ENCODE measurements at regions not wholly inside any gene's neighbourhood (a gene's known extent, or its start where the extent isn't known, plus 50 kb on each side); places are given as distances from the start of the nearest gene placed in this dataset.

DNA sequence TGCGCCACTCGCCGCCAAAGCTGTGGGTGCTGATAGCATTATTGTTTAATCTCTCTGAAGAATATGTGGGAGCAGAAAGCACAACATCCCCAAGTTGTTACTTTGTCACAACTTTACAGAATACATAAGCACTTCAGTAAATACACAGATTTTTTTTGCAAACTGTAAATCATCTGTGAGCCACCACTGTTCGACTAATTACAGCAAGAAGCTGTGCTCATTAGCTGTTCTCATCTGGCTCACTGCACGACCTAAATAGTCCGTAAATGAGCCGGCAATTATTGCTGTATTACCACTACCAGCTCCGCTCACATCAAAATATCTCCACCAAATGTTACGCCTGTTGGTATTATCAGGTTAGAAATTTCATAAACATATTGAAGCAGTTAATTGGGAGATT, 228.9 kb upstream of the PRKD1 start:
- H3K4me3 Mint-ChIP-seq, result no peak overlapping the region

DNA sequence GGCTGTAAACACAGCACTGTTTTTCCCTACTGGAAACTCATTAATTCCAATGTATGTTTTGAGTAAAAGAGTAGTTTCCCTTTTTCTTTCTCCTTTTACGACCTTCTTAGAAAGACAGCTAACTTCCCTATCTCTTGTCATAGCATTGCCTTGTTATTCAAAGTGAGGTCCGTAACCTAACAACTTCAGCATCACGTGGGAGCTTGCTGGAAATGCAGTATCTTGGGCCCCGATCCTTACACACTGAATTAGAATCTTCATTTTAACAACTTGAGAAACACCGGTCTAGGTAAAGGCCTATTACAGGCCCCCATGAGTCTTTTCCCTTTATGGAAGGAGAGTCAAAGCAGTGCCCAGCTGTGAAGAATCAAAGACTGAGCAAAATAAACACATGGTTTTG, 230.7 kb upstream of the PRKD1 start:
- no peaks in the 10 kb centered on the region for H3K9me3 Mint-ChIP-seq
- H3K4me3 Mint-ChIP-seq, result no peak overlapping the region
- no peaks in the 10 kb centered on the region for H3K27me3 Mint-ChIP-seq
- no peaks in the 10 kb centered on the region for H3K4me1 Mint-ChIP-seq (ENCODE audit: low read depth)
- intact Hi-C loops (cut with micrococcal nuclease), result no loop called here
- no peaks in the 10 kb centered on the region for H3K36me3 Mint-ChIP-seq (ENCODE audit: low read depth)
- no peak overlapping the region for H3K27ac Mint-ChIP-seq

More for the DNA sequence above, 228.9 kb upstream of the PRKD1 start:
- no peak overlapping the region for H3K27ac Mint-ChIP-seq
- no peaks in the 10 kb centered on the region for H3K36me3 Mint-ChIP-seq (ENCODE audit: low read depth)
- intact Hi-C loops (cut with micrococcal nuclease), result no loop called here
- H3K9me3 Mint-ChIP-seq, result no peaks in the 10 kb centered on the region
- no peaks in the 10 kb centered on the region for H3K27me3 Mint-ChIP-seq
- no peaks in the 10 kb centered on the region for H3K4me1 Mint-ChIP-seq (ENCODE audit: low read depth)

DNA sequence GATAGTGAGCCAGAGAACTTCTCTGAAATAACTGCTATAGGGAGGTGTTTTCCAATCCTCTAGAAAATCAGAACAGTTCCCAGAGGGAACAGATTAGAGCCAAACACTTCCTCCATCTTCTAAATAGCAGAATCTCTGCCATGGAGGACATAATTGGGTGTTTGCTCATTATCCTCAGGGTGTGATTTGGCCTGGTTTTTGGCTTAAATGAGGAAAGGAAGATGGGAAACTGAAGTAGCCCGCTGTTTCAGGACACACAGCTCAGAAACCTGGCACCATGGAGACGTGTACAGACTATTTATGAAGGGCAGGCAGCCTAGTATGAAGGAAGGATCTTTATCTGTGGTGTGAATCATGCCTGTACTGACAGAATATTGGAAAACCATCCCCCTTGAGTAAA, 231.7 kb upstream of the PRKD1 start:
- intact Hi-C loops (cut with micrococcal nuclease), result no loop called here
- H3K27ac Mint-ChIP-seq, result no peak overlapping the region
- H3K27me3 Mint-ChIP-seq, result no peaks in the 10 kb centered on the region
- no peak overlapping the region for H3K4me3 Mint-ChIP-seq
- no peaks in the 10 kb centered on the region for H3K4me1 Mint-ChIP-seq (ENCODE audit: low read depth)
- no peaks in the 10 kb centered on the region for H3K36me3 Mint-ChIP-seq (ENCODE audit: low read depth)
- no peaks in the 10 kb centered on the region for H3K9me3 Mint-ChIP-seq

DNA sequence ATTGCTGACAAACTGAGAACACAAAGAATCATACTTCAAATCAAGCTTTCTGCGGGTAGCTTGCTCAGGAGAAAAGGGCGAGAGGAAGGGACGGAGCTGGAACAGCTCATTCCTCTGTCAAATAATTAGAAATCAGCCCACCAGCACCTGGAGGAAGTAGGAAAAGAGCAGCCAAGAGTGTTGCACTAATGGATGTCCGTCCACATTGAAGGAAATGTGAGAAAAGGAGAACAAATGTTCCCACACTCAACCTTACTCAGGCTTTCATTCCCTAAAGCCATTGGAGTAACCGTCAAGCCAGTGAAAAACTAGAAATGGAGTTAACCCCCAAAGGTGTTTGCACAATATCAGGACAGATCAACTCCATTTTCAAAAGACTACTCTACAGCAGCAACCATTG, 233.0 kb upstream of the PRKD1 start:
- no peaks in the 10 kb centered on the region for H3K27me3 Mint-ChIP-seq
- no peak overlapping the region for H3K4me3 Mint-ChIP-seq
- intact Hi-C loops (cut with micrococcal nuclease), result no loop called here
- no peaks in the 10 kb centered on the region for H3K9me3 Mint-ChIP-seq
- H3K27ac Mint-ChIP-seq, result no peak overlapping the region
- H3K36me3 Mint-ChIP-seq (ENCODE audit: low read depth), result no peaks in the 10 kb centered on the region
- no peaks in the 10 kb centered on the region for H3K4me1 Mint-ChIP-seq (ENCODE audit: low read depth)

DNA sequence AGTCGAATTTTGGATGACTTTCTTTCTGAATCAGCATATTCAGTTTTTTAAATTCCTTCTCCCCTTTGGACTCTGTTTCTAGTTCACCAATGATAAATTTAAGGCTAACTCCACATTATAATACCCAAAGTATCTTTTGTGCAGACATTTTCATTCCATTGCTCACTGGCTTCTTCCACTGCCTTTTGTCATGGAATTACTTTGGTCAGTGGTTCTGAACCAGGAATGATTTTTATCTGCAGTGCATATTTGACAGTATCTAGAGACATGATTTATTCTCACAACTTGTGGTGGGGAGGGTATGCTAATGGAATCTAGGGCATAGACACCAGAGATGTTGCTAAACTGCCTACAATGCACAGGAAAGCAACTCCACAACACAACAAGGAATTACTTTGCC, 234.4 kb upstream of the PRKD1 start:
- H3K9me3 Mint-ChIP-seq, result no peaks in the 10 kb centered on the region
- H3K4me3 Mint-ChIP-seq, result no peak overlapping the region
- no peak overlapping the region for H3K27ac Mint-ChIP-seq
- intact Hi-C loops (cut with micrococcal nuclease), result no loop called here
- H3K4me1 Mint-ChIP-seq (ENCODE audit: low read depth), result no peaks in the 10 kb centered on the region
- H3K27me3 Mint-ChIP-seq, result no peaks in the 10 kb centered on the region
- no peaks in the 10 kb centered on the region for H3K36me3 Mint-ChIP-seq (ENCODE audit: low read depth)

DNA sequence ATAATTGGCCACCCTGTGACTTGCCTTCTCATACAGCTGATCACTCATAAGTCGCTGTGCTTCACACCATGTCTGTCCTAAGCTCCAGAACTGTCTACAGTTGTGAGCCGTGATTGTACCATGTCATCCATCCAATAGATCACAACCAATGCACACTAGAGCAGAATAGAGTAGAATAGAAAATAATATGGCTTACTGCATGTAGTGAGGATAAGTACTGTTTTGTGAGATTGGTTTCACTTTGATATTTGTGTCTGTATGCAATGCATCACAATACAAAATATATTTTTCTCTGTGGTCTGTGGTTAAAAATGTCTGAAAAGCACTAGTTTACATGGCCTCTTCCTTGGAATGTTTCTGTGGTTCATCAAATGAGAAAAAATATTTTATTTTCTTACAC, 237.6 kb upstream of the PRKD1 start:
- Mint-ChIP-seq H3K36me3 (ENCODE audit: low read depth) (no peaks in the 10 kb centered on the region), H3K27ac (no peak overlapping the region), H3K27me3 (no peaks in the 10 kb centered on the region), H3K4me3 (no peak overlapping the region), H3K4me1 (ENCODE audit: low read depth) (no peaks in the 10 kb centered on the region), H3K9me3 (peaks cover 27% of the 10 kb centered on the region)
- intact Hi-C loops (cut with micrococcal nuclease), result no loop called here

DNA sequence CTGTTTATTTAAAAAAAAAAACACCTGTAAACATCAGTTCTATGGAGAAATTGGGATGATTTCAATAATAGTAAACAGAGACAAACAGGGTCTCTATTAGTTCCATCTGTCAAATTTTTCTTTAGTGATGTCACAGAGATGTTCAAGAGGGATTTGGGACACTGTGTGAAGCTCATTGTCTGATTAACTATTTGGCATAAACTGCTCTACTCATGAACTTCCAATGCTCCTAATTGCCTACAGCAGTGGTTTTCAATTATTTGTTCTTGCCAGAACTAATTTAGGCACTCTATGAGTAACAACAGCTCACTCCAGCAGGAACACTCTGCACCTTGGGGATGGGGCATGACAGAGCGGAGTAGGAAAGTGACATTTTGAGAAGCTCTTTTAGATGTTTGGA, 250.1 kb upstream of the PRKD1 start:
- Mint-ChIP-seq H3K27me3 (no peaks in the 10 kb centered on the region), H3K27ac (no peak overlapping the region), H3K4me1 (ENCODE audit: low read depth) (no peaks in the 10 kb centered on the region), H3K36me3 (ENCODE audit: low read depth) (no peaks in the 10 kb centered on the region), H3K9me3 (no peaks in the 10 kb centered on the region), H3K4me3 (no peak overlapping the region)
- intact Hi-C loops (cut with micrococcal nuclease), result no loop called here

DNA sequence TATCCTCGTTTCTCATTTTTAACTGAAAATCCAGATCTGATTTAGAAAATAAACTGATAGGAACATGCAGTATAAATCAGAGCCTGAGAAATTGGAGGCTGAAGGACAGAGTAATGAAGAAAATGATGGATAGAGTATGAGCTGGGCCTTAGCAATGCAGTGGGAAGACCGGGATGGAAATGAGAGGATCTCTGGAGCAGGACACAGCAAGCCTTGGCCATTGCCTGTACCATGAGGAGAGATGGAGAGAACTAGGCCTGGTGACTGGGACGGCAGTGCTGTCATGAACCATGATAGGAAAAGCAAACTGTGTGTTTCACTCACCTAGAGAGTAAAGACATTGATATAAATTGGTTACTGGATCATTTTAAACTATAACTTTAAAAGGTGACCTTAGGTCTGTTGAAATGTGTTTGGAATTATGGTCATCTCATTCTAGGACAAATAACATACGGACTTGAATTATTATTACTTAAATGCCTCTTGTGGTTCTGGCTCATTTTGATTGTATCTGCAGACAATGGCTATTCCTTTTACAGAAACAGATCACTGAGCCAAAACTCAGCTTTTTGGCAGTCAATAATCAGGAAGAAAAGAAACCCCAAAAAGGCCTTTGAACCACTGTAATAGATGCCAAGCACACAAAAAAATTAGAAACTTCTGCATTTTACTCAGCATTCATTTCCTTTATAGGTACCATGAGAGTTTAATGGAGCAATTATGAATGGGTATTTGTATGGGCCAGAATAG, 251.9 kb upstream of the PRKD1 start:
- H3K27ac Mint-ChIP-seq, result no peak overlapping the region
- H3K27me3 Mint-ChIP-seq, result no peaks in the 10 kb centered on the region
- no peaks in the 10 kb centered on the region for H3K36me3 Mint-ChIP-seq (ENCODE audit: low read depth)
- no peak overlapping the region for H3K4me3 Mint-ChIP-seq
- no peaks in the 10 kb centered on the region for H3K4me1 Mint-ChIP-seq (ENCODE audit: low read depth)
- no peaks in the 10 kb centered on the region for H3K9me3 Mint-ChIP-seq
- intact Hi-C loops (cut with micrococcal nuclease), result no loop called here

DNA sequence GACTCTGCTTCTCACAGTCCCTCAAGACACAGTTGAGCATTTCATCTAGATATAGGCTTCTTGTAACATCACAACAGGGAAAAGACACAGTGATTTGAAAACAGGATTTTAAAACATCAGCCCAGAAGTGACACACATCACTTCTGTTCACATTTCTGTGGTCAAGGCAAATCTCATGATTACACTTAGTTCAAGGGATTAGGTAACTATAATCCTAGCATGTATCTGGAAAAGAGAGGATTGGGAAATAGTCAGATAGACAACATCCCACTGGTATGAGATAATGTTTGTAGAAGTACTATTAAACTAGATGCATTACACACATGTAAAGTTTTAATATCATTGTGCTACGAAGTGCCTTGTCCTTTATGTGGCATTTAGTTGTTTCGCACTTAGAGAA, 252.6 kb upstream of the PRKD1 start:
- intact Hi-C loops (cut with micrococcal nuclease), result no loop called here
- Mint-ChIP-seq H3K9me3 (no peaks in the 10 kb centered on the region), H3K27me3 (no peaks in the 10 kb centered on the region), H3K4me1 (ENCODE audit: low read depth) (no peaks in the 10 kb centered on the region), H3K27ac (no peak overlapping the region), H3K4me3 (no peak overlapping the region), H3K36me3 (ENCODE audit: low read depth) (no peaks in the 10 kb centered on the region)

DNA sequence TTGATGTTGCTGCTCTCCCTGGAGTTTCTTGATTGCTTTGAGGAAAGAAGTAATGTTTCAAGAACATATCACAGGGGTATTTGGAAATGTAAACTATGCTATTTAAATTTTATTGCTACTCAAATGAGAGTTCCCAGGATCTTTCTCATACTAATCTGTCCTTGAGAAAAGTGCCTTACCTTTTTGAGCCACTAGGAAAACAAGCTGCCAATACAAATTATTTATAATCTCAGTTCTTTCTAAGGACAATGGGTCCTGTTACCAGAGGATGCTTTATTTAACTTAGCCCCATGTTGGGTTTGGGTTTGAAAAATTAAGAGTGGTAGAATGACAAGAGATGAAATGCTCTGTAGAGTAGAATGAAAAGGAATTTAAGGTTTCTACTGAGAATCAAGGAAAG, 258.2 kb upstream of the PRKD1 start:
- Mint-ChIP-seq H3K4me3 (no peak overlapping the region), H3K4me1 (ENCODE audit: low read depth) (no peaks in the 10 kb centered on the region), H3K27ac (no peak overlapping the region), H3K36me3 (ENCODE audit: low read depth) (no peaks in the 10 kb centered on the region), H3K9me3 (peaks cover 7% of the 10 kb centered on the region), H3K27me3 (no peaks in the 10 kb centered on the region)
- intact Hi-C loops (cut with micrococcal nuclease), result no loop called here

DNA sequence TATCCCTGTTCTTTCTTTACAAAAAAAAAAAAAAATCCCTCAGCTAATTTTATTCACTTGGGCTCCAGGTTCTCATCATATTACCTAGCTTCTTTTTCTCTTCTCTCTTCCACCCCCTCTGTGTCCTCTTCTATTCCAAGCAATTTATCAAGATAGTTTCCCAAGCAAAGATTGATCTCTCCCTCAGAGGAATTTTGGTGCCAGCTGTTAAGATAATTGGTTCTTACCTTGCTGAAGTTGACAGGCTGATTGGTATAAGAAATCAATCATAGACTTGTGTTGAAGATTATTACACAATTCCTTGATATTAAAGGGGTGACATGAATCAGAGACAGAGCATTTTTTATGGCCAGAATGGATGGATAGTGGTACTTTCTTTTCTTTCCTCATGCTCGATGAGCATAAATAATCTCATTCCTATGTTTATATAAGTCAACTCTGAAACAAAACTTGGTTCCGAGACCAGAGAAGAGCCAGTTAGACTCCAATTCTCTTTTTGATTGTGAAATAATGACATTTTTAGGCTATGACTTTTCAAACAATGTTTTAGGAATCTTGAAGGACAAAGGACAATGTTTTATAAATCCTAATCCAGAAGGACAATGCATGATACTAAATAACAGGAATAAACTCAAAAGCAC, 264.1 kb upstream of the PRKD1 start:
- H3K36me3 Mint-ChIP-seq (ENCODE audit: low read depth), result no peaks in the 10 kb centered on the region
- intact Hi-C loops (cut with micrococcal nuclease), result no loop called here
- H3K4me3 Mint-ChIP-seq, result no peak overlapping the region
- H3K4me1 Mint-ChIP-seq (ENCODE audit: low read depth), result no peaks in the 10 kb centered on the region
- peaks cover 7% of the 10 kb centered on the region for H3K9me3 Mint-ChIP-seq
- H3K27ac Mint-ChIP-seq, result no peak overlapping the region
- H3K27me3 Mint-ChIP-seq, result no peaks in the 10 kb centered on the region

DNA sequence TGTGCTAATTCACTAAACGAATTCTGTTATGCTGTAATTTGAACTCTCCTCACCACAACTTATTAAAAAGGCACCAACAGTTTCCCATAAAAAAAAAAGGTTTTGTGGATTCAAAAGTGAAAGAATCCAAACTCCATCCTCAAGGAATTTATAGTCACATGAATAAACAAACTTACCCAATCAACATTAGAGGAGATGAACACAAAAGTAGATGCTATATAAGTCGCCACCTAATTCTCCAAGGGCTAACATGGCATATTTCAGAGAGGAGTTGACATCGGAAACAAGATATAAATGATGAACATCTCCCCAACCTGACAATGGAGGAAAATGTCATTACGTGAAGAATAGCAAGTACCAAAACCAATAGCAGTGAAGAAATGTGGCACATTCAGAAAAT, 265.5 kb upstream of the PRKD1 start:
- Mint-ChIP-seq H3K9me3 (peaks cover 7% of the 10 kb centered on the region), H3K36me3 (ENCODE audit: low read depth) (no peaks in the 10 kb centered on the region), H3K27me3 (no peaks in the 10 kb centered on the region), H3K4me1 (ENCODE audit: low read depth) (no peaks in the 10 kb centered on the region), H3K27ac (no peak overlapping the region), H3K4me3 (no peak overlapping the region)
- intact Hi-C loops (cut with micrococcal nuclease), result no loop called here

DNA sequence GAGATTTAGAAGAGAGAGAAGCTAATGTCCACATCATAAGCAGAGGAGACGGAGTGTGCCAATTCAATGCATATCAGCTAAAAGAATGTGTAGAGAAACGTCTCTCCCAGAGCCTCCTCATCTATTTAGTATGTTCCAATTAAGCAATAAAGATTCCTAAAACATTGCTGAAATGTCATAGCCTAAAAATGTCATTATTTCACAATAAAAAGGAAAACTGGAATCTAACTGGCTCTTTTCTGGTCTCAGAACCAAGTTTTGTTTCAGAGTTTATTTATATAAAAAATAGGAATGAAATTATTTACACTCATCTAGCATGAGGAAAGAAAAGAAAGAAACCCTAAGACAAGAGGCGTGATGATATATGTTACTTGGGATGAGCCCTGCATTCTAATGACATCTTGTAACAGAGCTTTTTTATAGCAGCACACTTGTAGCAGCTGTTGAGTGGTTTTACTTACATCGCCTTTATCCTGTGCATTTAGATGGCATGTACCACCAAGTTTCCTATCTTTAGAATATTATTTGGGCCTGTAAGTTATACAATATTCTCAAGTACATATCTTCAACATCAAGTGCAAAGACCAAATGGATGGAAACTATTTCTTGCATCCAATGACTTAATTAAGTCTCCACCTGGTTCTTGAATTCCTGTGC, 266.3 kb upstream of the PRKD1 start:
- Mint-ChIP-seq H3K9me3 (peaks cover 7% of the 10 kb centered on the region), H3K4me3 (no peak overlapping the region), H3K4me1 (ENCODE audit: low read depth) (no peaks in the 10 kb centered on the region), H3K27ac (no peak overlapping the region), H3K36me3 (ENCODE audit: low read depth) (no peaks in the 10 kb centered on the region), H3K27me3 (no peaks in the 10 kb centered on the region)
- intact Hi-C loops (cut with micrococcal nuclease), result no loop called here

DNA sequence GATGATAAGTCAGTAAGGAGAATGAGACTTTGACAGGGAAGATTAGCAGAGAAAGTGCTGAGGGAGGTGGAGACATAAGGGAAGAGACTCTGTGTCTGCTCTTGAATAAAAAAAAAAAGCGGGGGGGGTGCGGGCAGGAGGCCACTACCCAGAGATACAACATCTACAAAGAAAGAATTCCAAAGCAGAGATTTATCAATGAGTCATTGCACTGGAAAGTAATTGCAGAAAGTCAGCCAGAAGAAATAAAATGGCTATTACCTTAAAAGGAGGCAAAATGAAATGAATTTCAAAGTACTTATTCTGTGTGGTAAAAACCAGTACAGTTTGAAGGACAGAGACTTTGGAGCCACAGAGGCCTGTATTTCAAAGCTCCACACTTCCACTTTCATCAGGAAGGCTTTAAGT, 267.1 kb upstream of the PRKD1 start:
- Mint-ChIP-seq H3K27ac (no peak overlapping the region), H3K4me3 (no peak overlapping the region), H3K9me3 (peaks cover 7% of the 10 kb centered on the region), H3K36me3 (ENCODE audit: low read depth) (no peaks in the 10 kb centered on the region), H3K27me3 (no peaks in the 10 kb centered on the region), H3K4me1 (ENCODE audit: low read depth) (no peaks in the 10 kb centered on the region)
- intact Hi-C loops (cut with micrococcal nuclease), result no loop called here

All from dendritic cell treated with granulocyte-macrophage colony-stimulating factor and Interleukin-4, amounts not matched to agents 40 ng/mL and 50 ng/mL, for 4 days (primary cell).